H1 (cell line): ENCODE measurements at regions not wholly inside any gene's neighbourhood (a gene's known extent, or its start where the extent isn't known, plus 50 kb on each side); places are given as distances from the start of the nearest gene placed in this dataset.

ENCODE experiments used
- CTCF ChIA-PET: fragments of 300-600 bp; sonication (Branson Sonifier 250); formaldehyde crosslinking; loops from one replicate; lab custom pipeline; 2021; ENCODE audit not compliant: partially characterized antibody; lab: Charles Lee
- POLR2A ChIA-PET: fragments of 300-600 bp; sonication (Branson Sonifier 250); formaldehyde crosslinking; loops from one replicate; lab custom pipeline; 2021; ENCODE audit warnings: inconsistent platforms; ENCODE audit not compliant: partially characterized antibody; lab: Charles Lee
- DNase-seq, 2 experiments: peaks; one replicate each; pipeline versions ENCODE4 v3.0.0 to v3.0.0-alpha.2; 2010 to 2022; ENCODE audit warnings: low spot score in 2 of 2, low read depth in 1 of 2, mixed read lengths in 1 of 2
- FAIRE-seq: peaks from 2 replicates; lab custom pipeline; 2011; peaks lifted over from hg19 to GRCh38; lab: Jason Lieb, UNC
- H2AFZ ChIP-seq: 2 replicates; pipeline ENCODE4 v1.8.1; 2012; ENCODE audit warnings: low read length, inconsistent platforms
- H2AK5ac ChIP-seq: 2 replicates; pipeline ENCODE4 v1.6.1; 2013; ENCODE audit warnings: low read depth, low read length
- H2BK120ac ChIP-seq: replicated peaks from 2 replicates; pipeline ENCODE3; 2013; ENCODE audit warnings: low read depth, low read length, inconsistent platforms
- H2BK12ac ChIP-seq: 2 replicates; pipeline ENCODE4 v1.6.1; 2013; ENCODE audit warnings: low read depth, low read length
- H2BK15ac ChIP-seq: 2 replicates; pipeline ENCODE4 v1.6.1; 2013; ENCODE audit warnings: low read length
- H2BK20ac ChIP-seq: 2 replicates; pipeline ENCODE4 v1.6.1; 2013; ENCODE audit warnings: low read length
- H2BK5ac ChIP-seq: 2 replicates; pipeline ENCODE4 v1.6.1; 2013; ENCODE audit warnings: low read depth, low read length
- H3K14ac ChIP-seq: 2 replicates; pipeline ENCODE4 v1.6.1; 2013; ENCODE audit warnings: inconsistent platforms; ENCODE audit not compliant: insufficient read length
- H3K18ac ChIP-seq: 2 replicates; pipeline ENCODE4 v1.6.1; 2013; ENCODE audit warnings: low read length; ENCODE audit errors: extremely low read depth
- H3K23ac ChIP-seq: 2 replicates; pipeline ENCODE4 v1.6.1; 2013; ENCODE audit warnings: inconsistent platforms; ENCODE audit not compliant: insufficient read length
- H3K23me2 ChIP-seq: 2 replicates; pipeline ENCODE4 v1.6.1; 2013; ENCODE audit warnings: low read depth, low read length
- H3K27ac ChIP-seq: 2 replicates; pipeline ENCODE4 v1.6.1; 2011; ENCODE audit warnings: low read depth, low read length, inconsistent platforms
- H3K27me3 ChIP-seq, 4 experiments: replicated peaks in 1 of 4; 1 replicate in 1 of 4; 2 replicates in 3 of 4; pipeline versions ENCODE4 v1.6.1 to v1.8.1; 2011 to 2013; ENCODE audit warnings: low read length in 3 of 4, mild to moderate bottlenecking in 3 of 4, inconsistent platforms in 2 of 4, mixed read lengths in 2 of 4, moderate library complexity in 1 of 4; ENCODE audit not compliant: control insufficient read depth in 3 of 4, insufficient read depth in 3 of 4; ENCODE audit errors: extremely low read depth in 1 of 4
- H3K36me3 ChIP-seq, 4 experiments: 2 replicates each; pipeline versions ENCODE4 v1.6.1 to v1.8.1; 2011 to 2013; ENCODE audit warnings: mild to moderate bottlenecking in 4 of 4, low read length in 3 of 4, moderate library complexity in 2 of 4, control low read depth in 1 of 4, inconsistent platforms in 1 of 4; ENCODE audit not compliant: insufficient read depth in 4 of 4, control insufficient read depth in 2 of 4
- H3K4ac ChIP-seq: replicated peaks from 2 replicates; pipeline ENCODE3; 2013; ENCODE audit warnings: low read length, low read depth, mixed read lengths, inconsistent platforms; ENCODE audit not compliant: insufficient read length
- H3K4me1 ChIP-seq, 4 experiments: replicated peaks in 1 of 4; 1 replicate in 1 of 4; 2 replicates in 3 of 4; pipeline versions ENCODE4 v1.6.1 to v1.8.1; 2011 to 2013; ENCODE audit warnings: low read length in 3 of 4, inconsistent platforms in 2 of 4, mixed read lengths in 1 of 4; ENCODE audit not compliant: insufficient read depth in 4 of 4, control insufficient read depth in 3 of 4
- H3K4me2 ChIP-seq, 2 experiments: 2 replicates each; pipeline versions ENCODE4 v1.6.1 to v1.8.1; 2011 to 2013; ENCODE audit warnings: low read depth in 2 of 2, low read length in 2 of 2, control low read depth in 1 of 2, inconsistent platforms in 1 of 2, mild to moderate bottlenecking in 1 of 2; ENCODE audit not compliant: insufficient read depth in 1 of 2
- H3K4me3 ChIP-seq, 4 experiments: fragments of 200-600, 300-600 bp in 1 of 4; sonication (generic), shearing (Covaris generic), sonication (Bioruptor Twin) in 1 of 4; 2 replicates each; pipeline versions ENCODE4 v1.5.1 to v1.8.1; 2011 to 2016; ENCODE audit warnings: low read length in 4 of 4, low read depth in 3 of 4, control low read depth in 2 of 4, inconsistent platforms in 2 of 4, mild to moderate bottlenecking in 2 of 4, mixed read lengths in 1 of 4, moderate library complexity in 1 of 4; ENCODE audit not compliant: insufficient read depth in 2 of 4; ENCODE audit errors: extremely low read depth in 1 of 4
- H3K56ac ChIP-seq: replicated peaks from 2 replicates; pipeline ENCODE3; 2013; ENCODE audit warnings: low read depth, mild to moderate bottlenecking, mixed read lengths, low read length, inconsistent platforms; ENCODE audit not compliant: insufficient read length
- H3K79me1 ChIP-seq: 2 replicates; pipeline ENCODE4 v1.6.1; 2013; ENCODE audit warnings: low read depth, low read length, control low read depth
- H3K79me2 ChIP-seq, 2 experiments: 2 replicates each; pipeline versions ENCODE4 v1.6.1 to v1.8.1; 2012 to 2013; ENCODE audit warnings: low read length in 2 of 2, mild to moderate bottlenecking in 2 of 2, inconsistent platforms in 1 of 2; ENCODE audit not compliant: insufficient read depth in 2 of 2, control insufficient read depth in 1 of 2
- H3K9ac ChIP-seq, 4 experiments: replicated peaks in 1 of 4; 1 replicate in 1 of 4; 2 replicates in 3 of 4; pipeline versions ENCODE4 v1.6.1 to v1.8.1; 2011 to 2013; ENCODE audit warnings: low read depth in 3 of 4, low read length in 3 of 4, control low read depth in 2 of 4, mild to moderate bottlenecking in 2 of 4, moderate library complexity in 2 of 4, inconsistent platforms in 1 of 4; ENCODE audit errors: extremely low read depth in 1 of 4
- H3K9me3 ChIP-seq, 2 experiments: 2 replicates each; pipeline versions ENCODE4 v1.6.1 to v1.8.1; 2012 to 2013; ENCODE audit warnings: mild to moderate bottlenecking in 2 of 2, moderate library complexity in 2 of 2, control low read depth in 1 of 2, inconsistent platforms in 1 of 2, low read depth in 1 of 2, low read length in 1 of 2, mixed read lengths in 1 of 2; ENCODE audit not compliant: insufficient read depth in 2 of 2
- H4K20me1 ChIP-seq, 2 experiments: replicated peaks in 1 of 2; 2 replicates each; pipeline versions ENCODE3 to v1.8.1; 2011 to 2013; ENCODE audit warnings: inconsistent platforms in 2 of 2, low read length in 2 of 2, mild to moderate bottlenecking in 1 of 2; ENCODE audit not compliant: insufficient read depth in 2 of 2, control insufficient read depth in 1 of 2
- H4K5ac ChIP-seq: 2 replicates; pipeline ENCODE4 v1.6.1; 2013; ENCODE audit warnings: low read length, low read depth, mixed read lengths, inconsistent platforms; ENCODE audit not compliant: insufficient read length
- H4K8ac ChIP-seq: 2 replicates; pipeline ENCODE4 v1.8.0; 2013; ENCODE audit warnings: mild to moderate bottlenecking, moderate library complexity, low read length, inconsistent platforms; ENCODE audit not compliant: insufficient read depth; ENCODE audit errors: extremely low read depth
- H4K91ac ChIP-seq: replicated peaks from 2 replicates; pipeline ENCODE3; 2013; ENCODE audit warnings: low read length, mixed read lengths, inconsistent platforms; ENCODE audit not compliant: insufficient read length
- ASH2L ChIP-seq: fragments of 200-600, 300-600 bp; sonication (generic); IDR thresholded peaks from one replicate; pipeline ENCODE4 v1.7.1; 2017; ENCODE audit warnings: low read length
- ATF3 ChIP-seq: IDR thresholded peaks from 2 replicates; pipeline ENCODE4 v1.6.1; 2011; ENCODE audit warnings: low read depth, mild to moderate bottlenecking, low read length; ENCODE audit not compliant: insufficient read depth
- CTBP2 ChIP-seq: IDR thresholded peaks from 2 replicates; pipeline ENCODE4 v1.7.0; 2011; ENCODE audit warnings: borderline replicate concordance, mild to moderate bottlenecking, moderate library complexity, mixed read lengths, low read length; ENCODE audit not compliant: insufficient read depth, insufficient read length
- RAD21 ChIP-seq, 2 experiments: IDR thresholded peaks in 1 of 2; conservative IDR thresholded peaks in 1 of 2; 2 replicates each; pipeline ENCODE4 v1.6.1; 2011; ENCODE audit warnings: low read depth in 2 of 2, low read length in 2 of 2, improper control_type of control experiment in 1 of 2, inconsistent platforms in 1 of 2, mild to moderate bottlenecking in 1 of 2, moderate library complexity in 1 of 2
- SRF ChIP-seq: IDR thresholded peaks from 2 replicates; pipeline ENCODE4 v1.6.1; 2011; ENCODE audit warnings: mild to moderate bottlenecking, low read depth, low read length, moderate library complexity
- TCF12 ChIP-seq: IDR thresholded peaks from 2 replicates; pipeline ENCODE4 v1.6.1; 2011; ENCODE audit warnings: low read depth, mild to moderate bottlenecking, low read length
- WGBS, 2 experiments: shearing (Covaris generic) in 1 of 2; methylation state at CpG; one replicate each; pipeline versions ENCODE4 v1.1.6 to v1.1.7; 2013 to 2015; ENCODE audit warnings: low lambda C conversion rate in 2 of 2, mixed read lengths in 2 of 2, inconsistent platforms in 1 of 2, low coverage in 1 of 2, missing lambda C conversion rate in 1 of 2; ENCODE audit not compliant: insufficient replicate concordance in 2 of 2, insufficient coverage in 1 of 2, insufficient read length in 1 of 2; ENCODE audit errors: extremely low coverage in 1 of 2, missing lambda C conversion rate in 1 of 2; 5-methylcytosine and 5-hydroxymethylcytosine counted together

- no peak overlapping the region for H3K4me2 ChIP-seq
Measured at GRCh38 chr2:181340891-181341290, 116.3 kb upstream of the ITGA4 start.

More at GRCh38 chr2:181340891-181341290, 116.3 kb upstream of the ITGA4 start:
- Histone ChIP-seq H3K4me3 (no peak overlapping the region), H3K9ac (no peak overlapping the region), H3K56ac (no peak overlapping the region), H3K14ac (no peak overlapping the region), H3K79me1 (no peaks in the 10 kb centered on the region), H4K5ac (no peak overlapping the region), H2BK15ac (no peak overlapping the region), H4K91ac (no peak overlapping the region), H3K18ac (no peak overlapping the region), H2AFZ (no peak overlapping the region), H3K23me2 (no peaks in the 10 kb centered on the region), H2BK20ac (no peak overlapping the region), H3K9me3 (no peaks in the 10 kb centered on the region), H2BK120ac (no peak overlapping the region), H3K36me3 (no peaks in the 10 kb centered on the region), H3K27me3 (no peaks in the 10 kb centered on the region), H2BK12ac (no peak overlapping the region), H2BK5ac (no peak overlapping the region), H3K23ac (no peak overlapping the region), H3K4me1 (no peaks in the 10 kb centered on the region), H2AK5ac (no peak overlapping the region), H4K8ac (no peak overlapping the region), H4K20me1 (no peaks in the 10 kb centered on the region), H3K4ac (no peak overlapping the region), H3K79me2 (no peaks in the 10 kb centered on the region)
- DNase-seq = no peak
- ChIA-PET POLR2A (no interaction called here), CTCF (interaction anchor here (1.5 kb wide), 1 partner anchor 162 kb away, joined by 3 read pairs; no protein-coding TSS in a partner anchor)
- 91% methylated on average over 1 of the region's 1 CpG; no CpG with 5 or more reads in 1 of the 2 experiments for WGBS, 2 experiments
- FAIRE-seq = no peak
- TF ChIP-seq RAD21 (IDR thresholded peaks at IDR 0.05 in 1 of 2, conservative IDR thresholded peaks at IDR 0.05 in 1 of 2; ENCODE audit: low read depth in 2 of 2, low read length in 2 of 2) (no peak), SRF (no peak), ASH2L (no peak), TCF12 (no peak), CTBP2 (no peak), ATF3 (no peak)
- TF ChIP-seq, all 59 proteins: peak for 0
- H3K27ac ChIP-seq = no peak overlapping the region
